CD4-positive, alpha-beta T cell (primary cell): ENCODE measurements at regions not wholly inside any gene's neighbourhood (a gene's known extent, or its start where the extent isn't known, plus 50 kb on each side); places are given as distances from the start of the nearest gene placed in this dataset.

Experiments
- ATAC-seq: fragments of 200-7000 bp; cut with Tn5 transposase; one replicate; pipeline ENCODE4 v1.10.0; 2022; ENCODE audit warnings: mild to moderate bottlenecking; ENCODE audit not compliant: poor library complexity
- CTCF ChIA-PET: fragments of 350-600 bp; sonication (Branson Sonifier 250); formaldehyde crosslinking; loops from one replicate; lab custom pipeline; 2021; ENCODE audit warnings: antibody characterized with exemption, inconsistent platforms; lab: Charles Lee
- POLR2A ChIA-PET: fragments of 350-600 bp; sonication (Branson Sonifier 250); formaldehyde crosslinking; loops from one replicate; lab custom pipeline; 2021; ENCODE audit warnings: antibody characterized with exemption, inconsistent platforms; lab: Charles Lee
- DNase-seq, 14 experiments: peaks; one replicate each; pipeline ENCODE4 v3.0.0-alpha.2; 2013 to 2020; ENCODE audit warnings: mixed read lengths in 2 of 14
- H3K27ac ChIP-seq, 2 donors: one replicate each; pipeline versions ENCODE4 v1.5.1 to v1.7.0; 2013; ENCODE audit warnings: low read length in 2 of 2, low read depth in 1 of 2, mild to moderate bottlenecking in 1 of 2
- H3K27me3 ChIP-seq, 2 experiments: 1 replicate in 1 of 2; 2 replicates in 1 of 2; pipeline versions ENCODE4 v1.6.1 to v1.7.0; 2013; ENCODE audit warnings: low read length in 2 of 2, control low read depth in 1 of 2, mild to moderate bottlenecking in 1 of 2, moderate library complexity in 1 of 2; ENCODE audit not compliant: insufficient read depth in 2 of 2, control insufficient read depth in 1 of 2
- H3K36me3 ChIP-seq: one replicate; pipeline ENCODE4 v1.6.1; 2013; ENCODE audit warnings: low read length, control low read depth; ENCODE audit not compliant: insufficient read depth
- H3K4me1 ChIP-seq: one replicate; pipeline ENCODE4 v1.6.1; 2013; ENCODE audit warnings: low read length, control low read depth; ENCODE audit not compliant: insufficient read depth
- H3K4me3 ChIP-seq: one replicate; pipeline ENCODE4 v1.5.1; 2013; ENCODE audit warnings: mild to moderate bottlenecking, low read length, moderate library complexity
- H3K9me3 ChIP-seq, 2 experiments: 1 replicate in 1 of 2; 2 replicates in 1 of 2; pipeline versions ENCODE4 v1.6.1 to v1.7.0; 2013; ENCODE audit warnings: low read length in 2 of 2, mild to moderate bottlenecking in 2 of 2, control low read depth in 1 of 2, moderate library complexity in 1 of 2; ENCODE audit not compliant: control insufficient read depth in 1 of 2, insufficient read depth in 1 of 2
- H3K27ac Mint-ChIP-seq: one replicate; pipeline ENCODE4 v1.8.0; 2020; ENCODE audit warnings: mixed read lengths
- H3K27me3 Mint-ChIP-seq: one replicate; pipeline ENCODE4 v1.8.0; 2021; ENCODE audit warnings: mixed read lengths
- H3K36me3 Mint-ChIP-seq: one replicate; pipeline ENCODE4 v1.8.0; 2021; ENCODE audit warnings: low read depth, mixed read lengths
- H3K4me1 Mint-ChIP-seq: one replicate; pipeline ENCODE4 v1.8.0; 2021; ENCODE audit warnings: low read depth, mixed read lengths
- H3K4me3 Mint-ChIP-seq: one replicate; pipeline ENCODE4 v1.8.0; 2020; ENCODE audit warnings: mild to moderate bottlenecking, mixed read lengths
- H3K9me3 Mint-ChIP-seq: one replicate; pipeline ENCODE4 v1.8.0; 2020; ENCODE audit warnings: mixed read lengths
- intact Hi-C, 2 experiments: fragments of 100-400 bp; cut with DNase I in 1 of 2; cut with micrococcal nuclease in 1 of 2; formaldehyde crosslinking; loops; one replicate each; pipeline versions ENCODE4 v1.15.1 to v1.9.0; 2023 to 2025; cut with DNase I, micrococcal nuclease
- TF ChIP-seq, protein P1 (sequence below): fragments of 200-600 bp; IDR thresholded peaks from one replicate; pipeline ENCODE4 v1.8.0; 2022; ENCODE audit warnings: antibody characterized with exemption, mild to moderate bottlenecking

DNA sequence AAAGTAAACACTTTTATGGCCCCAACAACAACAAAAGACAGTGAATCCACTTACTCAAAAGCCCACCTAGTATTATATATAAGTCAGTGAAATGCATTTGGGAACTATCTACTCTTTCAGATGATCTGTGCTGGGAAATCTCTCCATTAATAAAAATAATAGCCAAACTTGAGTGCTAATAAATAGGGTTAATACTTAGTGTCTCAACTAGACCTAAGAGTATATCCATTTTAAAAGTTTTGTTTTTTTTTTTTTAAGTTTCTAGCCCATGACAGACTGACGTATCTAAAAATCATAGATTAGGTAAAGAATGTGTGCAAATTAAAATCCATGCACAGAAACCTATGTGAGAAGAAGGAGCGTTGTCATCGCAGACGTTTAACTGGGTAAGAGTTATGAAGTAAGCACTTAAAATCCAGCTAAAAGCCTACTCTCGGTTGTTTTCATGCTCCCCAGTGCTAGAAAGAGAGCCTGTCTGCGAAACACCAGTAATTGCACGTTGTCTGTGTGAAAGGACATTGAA lies 83.4 kb upstream of the PELI1 start:
- TF ChIP-seq, protein P1, sequence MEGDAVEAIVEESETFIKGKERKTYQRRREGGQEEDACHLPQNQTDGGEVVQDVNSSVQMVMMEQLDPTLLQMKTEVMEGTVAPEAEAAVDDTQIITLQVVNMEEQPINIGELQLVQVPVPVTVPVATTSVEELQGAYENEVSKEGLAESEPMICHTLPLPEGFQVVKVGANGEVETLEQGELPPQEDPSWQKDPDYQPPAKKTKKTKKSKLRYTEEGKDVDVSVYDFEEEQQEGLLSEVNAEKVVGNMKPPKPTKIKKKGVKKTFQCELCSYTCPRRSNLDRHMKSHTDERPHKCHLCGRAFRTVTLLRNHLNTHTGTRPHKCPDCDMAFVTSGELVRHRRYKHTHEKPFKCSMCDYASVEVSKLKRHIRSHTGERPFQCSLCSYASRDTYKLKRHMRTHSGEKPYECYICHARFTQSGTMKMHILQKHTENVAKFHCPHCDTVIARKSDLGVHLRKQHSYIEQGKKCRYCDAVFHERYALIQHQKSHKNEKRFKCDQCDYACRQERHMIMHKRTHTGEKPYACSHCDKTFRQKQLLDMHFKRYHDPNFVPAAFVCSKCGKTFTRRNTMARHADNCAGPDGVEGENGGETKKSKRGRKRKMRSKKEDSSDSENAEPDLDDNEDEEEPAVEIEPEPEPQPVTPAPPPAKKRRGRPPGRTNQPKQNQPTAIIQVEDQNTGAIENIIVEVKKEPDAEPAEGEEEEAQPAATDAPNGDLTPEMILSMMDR, result no peak
- Mint-ChIP-seq H3K9me3 (no peaks in the 10 kb centered on the region), H3K36me3 (no peaks in the 10 kb centered on the region), H3K4me3 (peak overlapping the region; percentile 91), H3K27me3 (no peaks in the 10 kb centered on the region), H3K4me1 (peaks cover 24% of the 10 kb centered on the region), H3K27ac (peak overlapping the region; percentile 80)
- Histone ChIP-seq H3K27ac (no peak overlapping the region), H3K4me1 (peaks cover 25% of the 10 kb centered on the region), H3K36me3 (no peaks in the 10 kb centered on the region), H3K9me3 (no peaks in the 10 kb centered on the region), H3K4me3 (peak overlapping the region; percentile 64), H3K27me3 (no peaks in the 10 kb centered on the region)
- ATAC-seq, result no peak
- POLR2A ChIA-PET, result interaction anchor here (0.8 to 3.4 kb wide), 16 partner anchors 8 to 178 kb away, joined by 3 to 23 read pairs (median 4); no protein-coding TSS in a partner anchor
- intact Hi-C loops, result loop anchor here in 1 of 2 experiments (5.0 kb wide), 1 partner anchor 80 kb away; no protein-coding TSS in a partner anchor
- CTCF ChIA-PET, result interaction anchor here (1.4 kb wide), 1 partner anchor 178 kb away, joined by 3 read pairs; no protein-coding TSS in a partner anchor
- DNase-seq, result no peak

DNA sequence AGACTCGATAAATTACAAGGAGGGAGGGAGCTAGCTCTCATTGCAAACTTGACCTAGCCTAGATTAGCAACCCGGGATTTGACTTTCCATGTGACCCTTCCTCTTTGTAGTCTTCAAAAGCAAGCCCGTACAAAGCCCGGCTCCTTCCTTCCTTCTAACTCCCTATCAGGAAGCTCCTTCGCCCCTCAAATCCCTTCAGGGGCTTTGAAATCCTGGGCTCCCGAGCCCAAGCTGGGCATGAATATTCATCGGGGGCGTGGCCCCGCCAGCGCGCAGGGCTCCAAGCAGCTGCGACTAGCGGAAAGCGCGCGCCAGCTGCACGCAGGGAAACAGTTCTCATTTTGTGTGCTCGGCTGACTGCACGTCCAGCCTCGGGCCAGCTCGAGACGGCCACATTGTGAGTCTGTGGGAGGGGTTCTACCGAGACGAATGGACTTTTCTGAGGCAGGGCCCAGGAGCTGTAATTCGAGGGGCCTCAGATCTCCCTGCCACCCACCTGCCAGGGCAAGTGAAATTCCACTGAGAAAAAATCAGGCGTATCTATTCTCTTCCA lies 84.0 kb upstream of the PELI1 start:
- peaks cover 19% of the 10 kb centered on the region for H3K4me1 Mint-ChIP-seq
- TF ChIP-seq, protein P1, result no peak
- H3K27me3 ChIP-seq, result no peaks in the 10 kb centered on the region
- peaks cover 22% of the 10 kb centered on the region for H3K4me1 ChIP-seq
- peak; percentile 94 for ATAC-seq
- H3K9me3 Mint-ChIP-seq, result no peaks in the 10 kb centered on the region
- intact Hi-C loops, result loop anchor here in 1 of 2 experiments (5.0 kb wide), 1 partner anchor 81 kb away; no protein-coding TSS in a partner anchor
- no peaks in the 10 kb centered on the region for H3K36me3 Mint-ChIP-seq
- DNase-seq, result peak; percentile 34 to 79 (median 54)
- peak overlapping the region; percentile 80 for H3K27ac Mint-ChIP-seq
- CTCF ChIA-PET, result interaction anchor here (0.6 to 1.4 kb wide), 2 partner anchors 16 to 179 kb away, joined by 3 to 6 read pairs; no protein-coding TSS in a partner anchor
- peak overlapping the region in 1 of 2 donors; percentile 30 for H3K27ac ChIP-seq
- no peaks in the 10 kb centered on the region for H3K27me3 Mint-ChIP-seq
- no peaks in the 10 kb centered on the region for H3K36me3 ChIP-seq
- H3K9me3 ChIP-seq, result no peaks in the 10 kb centered on the region
- H3K4me3 Mint-ChIP-seq, result peak overlapping the region; percentile 91
- POLR2A ChIA-PET, result interaction anchor here (0.6 to 3.4 kb wide), 18 partner anchors 9 to 179 kb away, joined by 3 to 23 read pairs (median 4); no protein-coding TSS in a partner anchor
- H3K4me3 ChIP-seq, result peak overlapping the region; percentile 64

DNA sequence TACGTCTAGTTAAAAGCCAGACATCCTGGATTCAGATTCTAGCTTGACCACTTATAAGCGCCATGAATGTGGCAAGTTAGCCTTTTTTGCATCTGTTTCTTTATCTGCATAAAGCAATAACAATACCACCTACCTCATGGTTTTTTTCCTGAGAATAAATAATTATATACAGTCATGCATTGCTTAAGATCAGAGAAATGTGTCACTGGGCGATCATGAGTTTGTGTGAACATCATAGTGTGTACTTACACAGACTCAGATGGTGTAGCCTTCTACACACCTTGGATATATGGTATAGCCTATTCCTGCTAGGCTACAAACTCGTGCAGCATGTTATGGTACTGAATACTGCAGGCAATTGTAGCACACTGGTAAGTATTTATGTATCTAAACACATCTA lies 84.7 kb upstream of the PELI1 start:
- no peaks in the 10 kb centered on the region for H3K36me3 ChIP-seq
- peaks cover 15% of the 10 kb centered on the region for H3K4me1 Mint-ChIP-seq
- ATAC-seq, result no peak
- H3K27ac Mint-ChIP-seq, result peak overlapping the region; percentile 80
- H3K4me3 ChIP-seq, result peak overlapping the region; percentile 64
- H3K4me3 Mint-ChIP-seq, result peak overlapping the region; percentile 91
- no peaks in the 10 kb centered on the region for H3K36me3 Mint-ChIP-seq
- TF ChIP-seq, protein P1, result no peak
- POLR2A ChIA-PET, result interaction anchor here (0.8 to 1.5 kb wide), 5 partner anchors 43 to 97 kb away, joined by 3 to 6 read pairs (median 3); no protein-coding TSS in a partner anchor
- no peaks in the 10 kb centered on the region for H3K9me3 Mint-ChIP-seq
- no peaks in the 10 kb centered on the region for H3K9me3 ChIP-seq
- no peaks in the 10 kb centered on the region for H3K27me3 Mint-ChIP-seq
- intact Hi-C loops, result loop anchor here in 1 of 2 experiments (5.0 kb wide), 1 partner anchor 82 kb away; no protein-coding TSS in a partner anchor
- no peak overlapping the region for H3K27ac ChIP-seq
- H3K27me3 ChIP-seq, result no peaks in the 10 kb centered on the region
- DNase-seq, result no peak
- CTCF ChIA-PET, result interaction anchor here (0.6 kb wide), 1 partner anchor 17 kb away, joined by 6 read pairs; no protein-coding TSS in a partner anchor
- peaks cover 14% of the 10 kb centered on the region for H3K4me1 ChIP-seq
